Suprapubic skin (tissue), 4 donors: ENCODE measurements at regions not wholly inside any gene's neighbourhood (a gene's known extent, or its start where the extent isn't known, plus 50 kb on each side); places are given as distances from the start of the nearest gene placed in this dataset.

Experiments used
- DNase-seq, 2 donors: peaks; one replicate each; pipeline ENCODE4 v3.0.0-alpha.2; 2019; ENCODE audit warnings: low spot score in 2 of 2
- H3K27ac ChIP-seq: fragments of 200-600 bp; sonication (generic); one replicate; pipeline ENCODE4 v1.5.1; 2019
- H3K27me3 ChIP-seq: fragments of 200-600 bp; sonication (generic); one replicate; pipeline ENCODE4 v1.5.1; 2019
- H3K36me3 ChIP-seq: fragments of 200-600 bp; sonication (generic); one replicate; pipeline ENCODE4 v1.5.1; 2019
- H3K4me1 ChIP-seq: fragments of 200-600 bp; sonication (generic); one replicate; pipeline ENCODE4 v1.5.1; 2019
- H3K4me3 ChIP-seq: fragments of 200-600 bp; sonication (generic); one replicate; pipeline ENCODE4 v1.5.1; 2019; ENCODE audit warnings: mild to moderate bottlenecking
- H3K9me3 ChIP-seq: fragments of 200-600 bp; sonication (generic); one replicate; pipeline ENCODE4 v1.5.1; 2019
- EP300 ChIP-seq: sonication (generic); formaldehyde crosslinking; IDR thresholded peaks from one replicate; pipeline ENCODE4 v1.6.1; 2017; ENCODE audit warnings: antibody characterized with exemption
- POLR2A ChIP-seq, 2 donors: fragments of 450-650 bp; IDR thresholded peaks; one replicate each; pipeline ENCODE4 v1.6.1; 2017; ENCODE audit warnings: antibody characterized with exemption in 2 of 2, mild to moderate bottlenecking in 2 of 2, moderate library complexity in 2 of 2
- POLR2AphosphoS5 ChIP-seq, 3 donors: sonication (generic); formaldehyde crosslinking; IDR thresholded peaks; one replicate each; pipeline ENCODE4 v1.6.1; 2017; ENCODE audit warnings: antibody characterized with exemption in 3 of 3
- WGBS: methylation state at CpG from one replicate; pipeline ENCODE4 v1.1.5; 2018; 5-methylcytosine and 5-hydroxymethylcytosine counted together
- TF ChIP-seq, protein P1 (sequence below), 2 donors: fragments of 200-600 bp in 1 of 2; fragments of 450-650 bp in 1 of 2; sonication (generic) in 1 of 2; IDR thresholded peaks; one replicate each; pipeline ENCODE4 v1.5.1; 2016 to 2019; ENCODE audit warnings: antibody characterized with exemption in 2 of 2, mild to moderate bottlenecking in 1 of 2, moderate library complexity in 1 of 2

DNA sequence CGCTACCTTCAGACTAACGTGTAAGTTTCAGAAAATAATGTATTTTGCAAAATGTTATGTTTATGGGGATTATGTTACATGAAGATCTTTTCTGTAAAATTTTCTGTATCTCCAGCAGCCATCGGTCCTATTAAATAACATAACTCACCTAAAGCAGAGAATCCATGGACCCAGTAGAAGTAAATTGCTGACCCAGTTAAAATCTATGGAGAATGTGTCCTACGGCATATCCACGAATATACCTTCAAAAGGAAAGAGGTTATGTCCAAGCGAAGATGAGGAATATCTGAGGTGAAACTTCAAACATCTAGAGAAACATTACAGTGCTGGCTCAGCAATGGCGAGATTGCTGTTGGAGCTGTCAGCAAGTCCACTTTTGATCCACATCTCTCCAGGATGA, 492.2 kb upstream of the ADAMTS16 start:
- no peak overlapping the region for H3K4me3 ChIP-seq
- H3K27me3 ChIP-seq: no peaks in the 10 kb centered on the region
- no peaks in the 10 kb centered on the region for H3K9me3 ChIP-seq
- no peaks in the 10 kb centered on the region for H3K4me1 ChIP-seq
- TF ChIP-seq, protein P1, sequence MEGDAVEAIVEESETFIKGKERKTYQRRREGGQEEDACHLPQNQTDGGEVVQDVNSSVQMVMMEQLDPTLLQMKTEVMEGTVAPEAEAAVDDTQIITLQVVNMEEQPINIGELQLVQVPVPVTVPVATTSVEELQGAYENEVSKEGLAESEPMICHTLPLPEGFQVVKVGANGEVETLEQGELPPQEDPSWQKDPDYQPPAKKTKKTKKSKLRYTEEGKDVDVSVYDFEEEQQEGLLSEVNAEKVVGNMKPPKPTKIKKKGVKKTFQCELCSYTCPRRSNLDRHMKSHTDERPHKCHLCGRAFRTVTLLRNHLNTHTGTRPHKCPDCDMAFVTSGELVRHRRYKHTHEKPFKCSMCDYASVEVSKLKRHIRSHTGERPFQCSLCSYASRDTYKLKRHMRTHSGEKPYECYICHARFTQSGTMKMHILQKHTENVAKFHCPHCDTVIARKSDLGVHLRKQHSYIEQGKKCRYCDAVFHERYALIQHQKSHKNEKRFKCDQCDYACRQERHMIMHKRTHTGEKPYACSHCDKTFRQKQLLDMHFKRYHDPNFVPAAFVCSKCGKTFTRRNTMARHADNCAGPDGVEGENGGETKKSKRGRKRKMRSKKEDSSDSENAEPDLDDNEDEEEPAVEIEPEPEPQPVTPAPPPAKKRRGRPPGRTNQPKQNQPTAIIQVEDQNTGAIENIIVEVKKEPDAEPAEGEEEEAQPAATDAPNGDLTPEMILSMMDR (IDR thresholded peaks at IDR 0.05): no peak
- no peak for TF ChIP-seq POLR2A (IDR thresholded peaks at IDR 0.05)
- TF ChIP-seq EP300: no peak
- DNase-seq: no peak
- no peak overlapping the region for H3K27ac ChIP-seq
- H3K36me3 ChIP-seq: no peaks in the 10 kb centered on the region
- 91% methylated on average over 7 of the region's 7 CpGs for WGBS

DNA sequence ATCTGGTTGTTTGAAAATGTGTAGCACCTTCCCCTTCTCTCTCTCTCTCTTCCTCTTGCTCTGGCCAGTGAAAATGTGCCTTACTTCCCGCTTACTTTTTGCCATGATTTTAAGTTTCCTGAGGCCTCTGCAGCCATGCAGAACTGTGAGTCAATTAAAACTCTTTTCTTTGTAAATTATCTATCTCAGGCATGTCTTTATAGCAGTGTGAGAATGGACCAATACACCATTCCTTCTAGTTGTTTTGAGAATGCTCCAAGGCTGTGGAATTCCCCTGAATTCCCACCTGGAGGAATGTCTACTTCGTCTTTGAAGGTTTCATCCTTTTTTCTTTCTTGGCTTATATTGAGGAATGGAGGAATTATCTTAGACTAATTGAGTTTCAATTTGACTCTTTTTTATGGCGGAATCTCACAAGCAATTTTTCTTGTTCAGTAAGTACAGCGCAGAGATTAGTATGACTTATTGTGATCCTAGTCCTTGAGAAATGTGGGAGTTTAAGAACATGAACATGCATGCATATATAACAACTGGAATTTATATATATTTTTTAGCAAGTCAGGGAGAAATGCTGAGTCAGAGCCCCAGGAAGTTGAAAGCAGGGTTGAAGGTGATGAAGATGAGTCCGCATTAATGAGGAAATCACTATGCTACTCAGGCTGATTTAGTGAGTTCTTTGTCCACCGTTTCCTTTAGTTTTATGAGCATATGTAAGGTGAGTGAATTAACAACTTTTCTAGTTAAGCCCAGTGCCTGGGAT, 488.1 kb upstream of the ADAMTS16 start:
- Histone ChIP-seq H3K9me3 (no peaks in the 10 kb centered on the region), H3K27me3 (no peaks in the 10 kb centered on the region), H3K4me3 (no peak overlapping the region), H3K4me1 (no peaks in the 10 kb centered on the region), H3K27ac (no peak overlapping the region), H3K36me3 (no peaks in the 10 kb centered on the region)
- TF ChIP-seq POLR2A (IDR thresholded peaks at IDR 0.05) (no peak), EP300 (no peak), POLR2AphosphoS5 (IDR thresholded peaks at IDR 0.05) (no peak)
- TF ChIP-seq, protein P1 (IDR thresholded peaks at IDR 0.05): no peak
- WGBS: 67% methylated on average over 6 of the region's 6 CpGs
- no peak for DNase-seq

DNA sequence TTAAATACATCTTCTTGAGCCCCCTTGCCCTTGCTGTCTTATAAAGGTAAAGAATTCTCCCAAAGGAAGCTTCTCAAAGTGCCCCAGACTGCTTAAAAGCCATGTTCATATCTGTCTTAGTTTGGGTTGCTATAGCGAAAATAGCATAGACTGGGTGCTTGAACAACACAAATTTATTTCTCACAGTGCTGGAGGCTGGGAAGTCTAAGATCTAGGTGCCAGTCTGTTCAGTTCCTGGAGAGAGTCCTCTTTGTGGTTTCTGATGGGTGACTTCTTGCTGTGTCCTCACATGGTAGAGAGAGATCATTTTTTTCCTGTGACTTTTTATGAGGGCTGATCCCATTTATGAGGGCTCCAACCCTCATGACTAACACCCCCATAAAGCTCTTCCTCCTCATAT, 486.7 kb upstream of the ADAMTS16 start:
- no peak for TF ChIP-seq POLR2A (IDR thresholded peaks at IDR 0.05)
- TF ChIP-seq EP300: no peak
- no peak for TF ChIP-seq POLR2AphosphoS5 (IDR thresholded peaks at IDR 0.05)
- TF ChIP-seq, protein P1 (IDR thresholded peaks at IDR 0.05): no peak
- Histone ChIP-seq H3K9me3 (no peaks in the 10 kb centered on the region), H3K4me1 (no peaks in the 10 kb centered on the region), H3K4me3 (no peak overlapping the region), H3K36me3 (no peaks in the 10 kb centered on the region), H3K27me3 (no peaks in the 10 kb centered on the region), H3K27ac (no peak overlapping the region)
- 100% methylated on average over 1 of the region's 1 CpG for WGBS
- no peak for DNase-seq

- DNase-seq: no peak
- Histone ChIP-seq H3K27me3 (no peaks in the 10 kb centered on the region), H3K27ac (no peak overlapping the region), H3K4me3 (no peak overlapping the region), H3K9me3 (no peaks in the 10 kb centered on the region), H3K4me1 (no peaks in the 10 kb centered on the region), H3K36me3 (no peaks in the 10 kb centered on the region)
- TF ChIP-seq POLR2AphosphoS5 (IDR thresholded peaks at IDR 0.05): no peak
- no peak for TF ChIP-seq POLR2A (IDR thresholded peaks at IDR 0.05)
- TF ChIP-seq EP300: no peak
- TF ChIP-seq, protein P1 (IDR thresholded peaks at IDR 0.05): no peak
- 88% methylated on average over 1 of the region's 1 CpG for WGBS
These were observed 480.3 kb upstream of the ADAMTS16 start for GRCh38 chr5:4659851-4660250.

GRCh38 chr5:4661326-4661725, 478.8 kb upstream of the ADAMTS16 start:
- no peak for TF ChIP-seq POLR2A (IDR thresholded peaks at IDR 0.05)
- no peak for TF ChIP-seq EP300
- TF ChIP-seq, protein P1 (IDR thresholded peaks at IDR 0.05): no peak
- TF ChIP-seq POLR2AphosphoS5 (IDR thresholded peaks at IDR 0.05): no peak
- Histone ChIP-seq H3K36me3 (no peaks in the 10 kb centered on the region), H3K27me3 (no peaks in the 10 kb centered on the region), H3K4me1 (no peaks in the 10 kb centered on the region), H3K9me3 (no peaks in the 10 kb centered on the region), H3K4me3 (no peak overlapping the region), H3K27ac (no peak overlapping the region)
- DNase-seq: no peak
- 94% methylated on average over 8 of the region's 8 CpGs for WGBS
